A549 (cell line): ENCODE measurements at regions not wholly inside any gene's neighbourhood (a gene's known extent, or its start where the extent isn't known, plus 50 kb on each side); places are given as distances from the start of the nearest gene placed in this dataset.

ENCODE experiments used
- ATAC-seq, 2 experiments: fragments of 200-7000 bp in 1 of 2; fragments of >200 bp in 1 of 2; cut with Nextera tagmentation in 1 of 2; cut with Tn5 transposase in 1 of 2; 3 replicates each; pipeline versions ENCODE4 v1.8.0 to v1.9.1; 2018 to 2020; ENCODE audit warnings: mild to moderate bottlenecking in 1 of 2, moderate library complexity in 1 of 2
- CTCF ChIA-PET: fragments of 300-600 bp; sonication (Branson Sonifier 250); formaldehyde crosslinking; extraction: SDS; loops from one replicate; lab custom pipeline; 2021; ENCODE audit warnings: antibody characterized with exemption, inconsistent platforms; lab: Yijun Ruan, JAX
- POLR2A ChIA-PET: fragments of 350-600 bp; formaldehyde crosslinking; extraction: SDS; loops from one replicate; lab custom pipeline; 2021; ENCODE audit warnings: antibody characterized with exemption, inconsistent platforms; lab: Yijun Ruan, JAX
- DNase-seq, 2 experiments: peaks; one replicate each; pipeline versions ENCODE4 v3.0.0 to v3.0.0-alpha.2; 2011 to 2016; ENCODE audit warnings: low read depth in 1 of 2, low spot score in 1 of 2
- FAIRE-seq: peaks from 2 replicates; lab custom pipeline; 2011; peaks lifted over from hg19 to GRCh38; lab: Jason Lieb, UNC
- H3K27ac ChIP-seq, 2 experiments: fragments of >200 bp; sonication (Bioruptor Twin); formaldehyde crosslinking; 3 replicates each; pipeline ENCODE4 v1.5.1; 2016 to 2017
- H3K4me1 ChIP-seq: fragments of >200 bp; sonication (Bioruptor Twin); formaldehyde crosslinking; 3 replicates; pipeline ENCODE4 v1.6.1; 2016
- H3K4me2 ChIP-seq: fragments of >200 bp; sonication (Bioruptor Twin); formaldehyde crosslinking; 3 replicates; pipeline ENCODE4 v1.6.1; 2016
- H3K4me3 ChIP-seq: fragments of >200 bp; sonication (Bioruptor Twin); formaldehyde crosslinking; 3 replicates; pipeline ENCODE4 v1.5.1; 2016
- H3K9me3 ChIP-seq: fragments of >200 bp; sonication (Bioruptor Twin); formaldehyde crosslinking; 3 replicates; pipeline ENCODE4 v1.6.1; 2016
- CBX8 ChIP-seq: fragments of 200-600 bp; sonication (generic); IDR thresholded peaks from 2 replicates; pipeline ENCODE4 v1.6.1; 2016
- CHD2 ChIP-seq: fragments of 150-350 bp; IDR thresholded peaks from 2 replicates; pipeline ENCODE4 v1.6.1; 2014; ENCODE audit warnings: low read length; ENCODE audit not compliant: partially characterized antibody
- CHD4 ChIP-seq: fragments of 200-600 bp; sonication (generic); IDR thresholded peaks from 2 replicates; pipeline ENCODE4 v1.6.1; 2016; ENCODE audit warnings: antibody characterized with exemption, mild to moderate bottlenecking, borderline replicate concordance
- EHMT2 ChIP-seq: fragments of 200-600 bp; sonication (generic); IDR thresholded peaks from 2 replicates; pipeline ENCODE4 v1.6.1; 2016; ENCODE audit warnings: antibody characterized with exemption, low read depth, mild to moderate bottlenecking, moderate library complexity
- EP300 ChIP-seq, 2 experiments: fragments of >200 bp; sonication (Bioruptor Twin); formaldehyde crosslinking; IDR thresholded peaks; 2 replicates in 1 of 2; 3 replicates in 1 of 2; pipeline ENCODE4 v1.6.1; 2016 to 2017
- HEYL ChIP-seq: fragments of 250-450 bp; sonication (Bioruptor Pico); IDR thresholded peaks from 2 replicates; pipeline ENCODE4 v1.8.0; 2021; ENCODE audit warnings: mild to moderate bottlenecking, moderate library complexity
- HOXA7 ChIP-seq: fragments of 250-450 bp; sonication (Bioruptor Pico); IDR thresholded peaks from 2 replicates; pipeline ENCODE4 v1.5.0; 2020; ENCODE audit warnings: mild to moderate bottlenecking, moderate library complexity
- HOXB13 ChIP-seq: fragments of 250-450 bp; sonication (Bioruptor Pico); IDR thresholded peaks from 2 replicates; pipeline ENCODE4 v1.5.0; 2020; ENCODE audit warnings: low read depth, mild to moderate bottlenecking, moderate library complexity
- JUN ChIP-seq, 2 experiments: fragments of >200 bp; sonication (Bioruptor Twin); formaldehyde crosslinking; IDR thresholded peaks; 2 replicates in 1 of 2; 3 replicates in 1 of 2; pipeline ENCODE4 v1.6.1; 2016 to 2017
- KDM5A ChIP-seq: fragments of 200-600 bp; sonication (generic); IDR thresholded peaks from 2 replicates; pipeline ENCODE4 v1.6.1; 2016; ENCODE audit warnings: antibody characterized with exemption, mild to moderate bottlenecking
- MAFK ChIP-seq: fragments of 450-650 bp; IDR thresholded peaks from 2 replicates; pipeline ENCODE4 v1.6.1; 2014; ENCODE audit not compliant: partially characterized antibody
- MYC ChIP-seq: IDR thresholded peaks from 2 replicates; pipeline ENCODE4 v1.6.1; 2012; ENCODE audit warnings: mild to moderate bottlenecking, inconsistent platforms, low read length, improper control_type of control experiment, borderline replicate concordance
- TP53 ChIP-seq: fragments of 250-450 bp; sonication (Bioruptor Pico); IDR thresholded peaks from 2 replicates; pipeline ENCODE4 v1.5.0; 2021; ENCODE audit warnings: mild to moderate bottlenecking, moderate library complexity
- ZC3H11A ChIP-seq: fragments of 450-650 bp; IDR thresholded peaks from 2 replicates; pipeline ENCODE4 v1.6.1; 2014; ENCODE audit warnings: antibody characterized with exemption, mild to moderate bottlenecking
- WGBS: methylation state at CpG from one replicate; pipeline ENCODE4 v1.1.6; 2017; ENCODE audit errors: missing lambda C conversion rate; 5-methylcytosine and 5-hydroxymethylcytosine counted together
- TF ChIP-seq, protein P1 (sequence below): IDR thresholded peaks from 2 replicates; pipeline ENCODE4 v1.6.1; 2012
- TF ChIP-seq, protein P2 (sequence below): IDR thresholded peaks from 2 replicates; pipeline ENCODE4 v1.6.1; 2012; ENCODE audit warnings: low read depth, borderline replicate concordance
- TF ChIP-seq, protein P3 (sequence below): fragments of 250-450 bp; sonication (Bioruptor Pico); IDR thresholded peaks from 2 replicates; pipeline ENCODE4 v1.5.0; 2021; ENCODE audit warnings: mild to moderate bottlenecking, moderate library complexity, borderline replicate concordance
- TF ChIP-seq, protein P4 (sequence below): fragments of >200 bp; sonication (Bioruptor Twin); formaldehyde crosslinking; IDR thresholded peaks from 3 replicates; pipeline ENCODE4 v1.5.1; 2016
- TF ChIP-seq, protein P5 (sequence below): fragments of 250-450 bp; sonication (Bioruptor Pico); IDR thresholded peaks from 2 replicates; pipeline ENCODE4 v1.5.0; 2020; ENCODE audit warnings: low read depth, mild to moderate bottlenecking, moderate library complexity

DNA sequence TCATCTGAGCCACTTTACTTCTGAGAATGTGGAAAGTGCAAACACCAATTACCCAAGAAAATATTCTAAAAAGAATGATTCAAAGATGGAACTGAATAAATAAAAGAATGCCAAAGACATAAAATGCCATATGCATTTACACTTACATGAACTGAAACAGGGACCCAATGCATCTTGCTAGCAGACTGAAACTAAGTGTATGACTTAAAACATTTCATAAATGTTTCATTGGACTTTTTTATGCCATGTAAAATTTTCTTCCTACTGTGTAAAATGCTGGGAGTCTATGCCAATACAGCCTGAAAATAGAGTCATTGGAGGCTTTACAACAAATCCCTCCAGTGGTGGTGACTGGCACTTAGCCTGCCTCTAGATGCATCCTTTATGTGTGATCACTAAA is 735.1 kb upstream of the CCDC54 start:
- TF ChIP-seq EP300 (IDR thresholded peaks at IDR 0.05) (no peak), CHD2 (no peak)
- TF ChIP-seq, all 56 proteins: peak for 0
- no peaks in the 10 kb centered on the region for H3K9me3 ChIP-seq
- POLR2A ChIA-PET, result no interaction called here
- no peak for ATAC-seq
- CTCF ChIA-PET, result no interaction called here
- DNase-seq, result no peak
- H3K4me3 ChIP-seq, result no peak overlapping the region
- H3K4me1 ChIP-seq, result no peaks in the 10 kb centered on the region
- no peak overlapping the region for H3K27ac ChIP-seq
- no peak overlapping the region for H3K4me2 ChIP-seq
- no peak for FAIRE-seq

DNA sequence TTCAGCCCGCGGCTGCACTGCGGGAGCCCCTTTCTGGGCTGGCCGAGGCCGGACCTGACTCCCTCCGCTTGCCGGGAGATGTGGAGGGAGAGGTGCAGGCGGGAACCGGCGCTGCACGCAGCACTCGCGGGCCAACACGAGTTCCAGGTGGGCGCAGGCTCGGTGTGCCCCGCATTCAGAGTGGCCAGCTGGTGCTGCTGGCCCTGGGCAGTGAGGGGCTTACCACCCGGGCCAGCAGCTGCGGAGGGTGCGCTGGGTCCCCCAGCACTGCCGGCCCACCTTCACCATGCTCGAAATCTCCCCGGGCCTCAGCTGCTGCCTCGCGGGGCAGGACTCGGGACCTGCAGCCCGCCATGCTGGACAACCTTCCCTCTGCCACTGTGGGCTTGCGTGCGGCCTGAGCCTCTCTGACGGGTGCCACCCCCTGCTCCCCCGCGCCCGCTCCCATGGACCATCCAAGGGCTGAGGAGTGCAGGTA is 733.5 kb upstream of the CCDC54 start:
- Histone ChIP-seq H3K9me3 (no peaks in the 10 kb centered on the region), H3K4me2 (no peak overlapping the region), H3K4me1 (no peaks in the 10 kb centered on the region)
- TF ChIP-seq, protein P1, sequence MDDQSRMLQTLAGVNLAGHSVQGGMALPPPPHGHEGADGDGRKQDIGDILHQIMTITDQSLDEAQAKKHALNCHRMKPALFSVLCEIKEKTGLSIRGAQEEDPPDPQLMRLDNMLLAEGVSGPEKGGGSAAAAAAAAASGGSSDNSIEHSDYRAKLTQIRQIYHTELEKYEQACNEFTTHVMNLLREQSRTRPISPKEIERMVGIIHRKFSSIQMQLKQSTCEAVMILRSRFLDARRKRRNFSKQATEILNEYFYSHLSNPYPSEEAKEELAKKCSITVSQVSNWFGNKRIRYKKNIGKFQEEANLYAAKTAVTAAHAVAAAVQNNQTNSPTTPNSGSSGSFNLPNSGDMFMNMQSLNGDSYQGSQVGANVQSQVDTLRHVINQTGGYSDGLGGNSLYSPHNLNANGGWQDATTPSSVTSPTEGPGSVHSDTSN, result no peak
- TF ChIP-seq HEYL (CRISPR knock-in tag) (no peak), MYC (no peak), HOXB13 (CRISPR knock-in tag) (no peak), MAFK (no peak), CBX8 (no peak), CHD4 (no peak), HOXA7 (CRISPR knock-in tag) (no peak), EP300 (IDR thresholded peaks at IDR 0.05) (no peak), JUN (IDR thresholded peaks at IDR 0.05) (no peak), KDM5A (no peak), ZC3H11A (no peak), TP53 (CRISPR knock-in tag) (no peak), EHMT2 (no peak)
- TF ChIP-seq, protein P2, sequence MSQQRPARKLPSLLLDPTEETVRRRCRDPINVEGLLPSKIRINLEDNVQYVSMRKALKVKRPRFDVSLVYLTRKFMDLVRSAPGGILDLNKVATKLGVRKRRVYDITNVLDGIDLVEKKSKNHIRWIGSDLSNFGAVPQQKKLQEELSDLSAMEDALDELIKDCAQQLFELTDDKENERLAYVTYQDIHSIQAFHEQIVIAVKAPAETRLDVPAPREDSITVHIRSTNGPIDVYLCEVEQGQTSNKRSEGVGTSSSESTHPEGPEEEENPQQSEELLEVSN, result no peak
- TF ChIP-seq, protein P3, sequence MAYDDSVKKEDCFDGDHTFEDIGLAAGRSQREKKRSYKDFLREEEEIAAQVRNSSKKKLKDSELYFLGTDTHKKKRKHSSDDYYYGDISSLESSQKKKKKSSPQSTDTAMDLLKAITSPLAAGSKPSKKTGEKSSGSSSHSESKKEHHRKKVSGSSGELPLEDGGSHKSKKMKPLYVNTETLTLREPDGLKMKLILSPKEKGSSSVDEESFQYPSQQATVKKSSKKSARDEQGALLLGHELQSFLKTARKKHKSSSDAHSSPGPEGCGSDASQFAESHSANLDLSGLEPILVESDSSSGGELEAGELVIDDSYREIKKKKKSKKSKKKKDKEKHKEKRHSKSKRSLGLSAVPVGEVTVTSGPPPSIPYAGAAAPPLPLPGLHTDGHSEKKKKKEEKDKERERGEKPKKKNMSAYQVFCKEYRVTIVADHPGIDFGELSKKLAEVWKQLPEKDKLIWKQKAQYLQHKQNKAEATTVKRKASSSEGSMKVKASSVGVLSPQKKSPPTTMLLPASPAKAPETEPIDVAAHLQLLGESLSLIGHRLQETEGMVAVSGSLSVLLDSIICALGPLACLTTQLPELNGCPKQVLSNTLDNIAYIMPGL (CRISPR knock-in tag), result no peak
- TF ChIP-seq, protein P4, sequence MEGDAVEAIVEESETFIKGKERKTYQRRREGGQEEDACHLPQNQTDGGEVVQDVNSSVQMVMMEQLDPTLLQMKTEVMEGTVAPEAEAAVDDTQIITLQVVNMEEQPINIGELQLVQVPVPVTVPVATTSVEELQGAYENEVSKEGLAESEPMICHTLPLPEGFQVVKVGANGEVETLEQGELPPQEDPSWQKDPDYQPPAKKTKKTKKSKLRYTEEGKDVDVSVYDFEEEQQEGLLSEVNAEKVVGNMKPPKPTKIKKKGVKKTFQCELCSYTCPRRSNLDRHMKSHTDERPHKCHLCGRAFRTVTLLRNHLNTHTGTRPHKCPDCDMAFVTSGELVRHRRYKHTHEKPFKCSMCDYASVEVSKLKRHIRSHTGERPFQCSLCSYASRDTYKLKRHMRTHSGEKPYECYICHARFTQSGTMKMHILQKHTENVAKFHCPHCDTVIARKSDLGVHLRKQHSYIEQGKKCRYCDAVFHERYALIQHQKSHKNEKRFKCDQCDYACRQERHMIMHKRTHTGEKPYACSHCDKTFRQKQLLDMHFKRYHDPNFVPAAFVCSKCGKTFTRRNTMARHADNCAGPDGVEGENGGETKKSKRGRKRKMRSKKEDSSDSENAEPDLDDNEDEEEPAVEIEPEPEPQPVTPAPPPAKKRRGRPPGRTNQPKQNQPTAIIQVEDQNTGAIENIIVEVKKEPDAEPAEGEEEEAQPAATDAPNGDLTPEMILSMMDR, result no peak
- TF ChIP-seq, protein P5, sequence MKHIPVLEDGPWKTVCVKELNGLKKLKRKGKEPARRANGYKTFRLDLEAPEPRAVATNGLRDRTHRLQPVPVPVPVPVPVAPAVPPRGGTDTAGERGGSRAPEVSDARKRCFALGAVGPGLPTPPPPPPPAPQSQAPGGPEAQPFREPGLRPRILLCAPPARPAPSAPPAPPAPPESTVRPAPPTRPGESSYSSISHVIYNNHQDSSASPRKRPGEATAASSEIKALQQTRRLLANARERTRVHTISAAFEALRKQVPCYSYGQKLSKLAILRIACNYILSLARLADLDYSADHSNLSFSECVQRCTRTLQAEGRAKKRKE, result no peak
- TF ChIP-seq, all 56 proteins: peak for 0
- H3K27ac ChIP-seq, result no peak overlapping the region
- ChIA-PET POLR2A (no interaction called here), CTCF (interaction anchor here (1.4 kb wide), 1 partner anchor 42 kb away, joined by 4 read pairs; no protein-coding TSS in a partner anchor)
- ATAC-seq (no peak), DNase-seq (no peak), FAIRE-seq (no peak)
- 83% methylated on average over 15 of the region's 33 CpGs for WGBS
- H3K4me3 ChIP-seq, result no peak overlapping the region
